ENCODE measurements at regions not wholly inside any gene's neighbourhood (a gene's known extent, or its start where the extent isn't known, plus 50 kb on each side); places are given as distances from the start of the nearest gene placed in this dataset.

DNA sequence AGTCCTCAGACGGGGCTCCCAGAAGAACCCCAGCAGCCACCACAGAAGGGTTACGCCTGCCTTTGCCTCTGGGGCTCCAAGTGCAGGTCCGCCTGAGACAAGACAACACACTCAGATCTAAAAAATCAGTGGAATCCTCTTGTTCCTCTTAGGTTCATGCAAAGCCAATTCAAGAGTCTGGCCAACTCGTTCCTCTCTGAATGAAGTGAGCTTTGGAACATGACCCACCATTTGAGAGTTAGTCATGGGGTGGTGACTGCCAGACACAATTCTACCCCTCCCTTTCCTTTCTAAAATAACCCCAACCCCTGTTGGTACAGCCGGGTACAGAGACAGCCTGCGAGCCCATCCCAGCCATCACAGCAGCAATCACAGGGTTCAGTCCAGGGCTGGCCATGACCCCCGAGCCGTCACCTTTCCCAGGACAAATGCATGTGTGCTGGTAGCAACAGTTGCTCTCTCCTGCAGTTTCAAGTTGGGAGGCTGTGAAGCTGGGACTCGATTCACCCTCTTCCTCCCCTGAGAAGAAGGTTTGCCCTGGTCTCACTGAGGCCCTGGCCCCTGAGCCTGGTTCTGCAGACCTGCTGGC lies 183.1 kb upstream of the SH3BP4 start:
- DNase-seq (ENCODE audit: low read depth in 3 of 3) = no peak

DNA sequence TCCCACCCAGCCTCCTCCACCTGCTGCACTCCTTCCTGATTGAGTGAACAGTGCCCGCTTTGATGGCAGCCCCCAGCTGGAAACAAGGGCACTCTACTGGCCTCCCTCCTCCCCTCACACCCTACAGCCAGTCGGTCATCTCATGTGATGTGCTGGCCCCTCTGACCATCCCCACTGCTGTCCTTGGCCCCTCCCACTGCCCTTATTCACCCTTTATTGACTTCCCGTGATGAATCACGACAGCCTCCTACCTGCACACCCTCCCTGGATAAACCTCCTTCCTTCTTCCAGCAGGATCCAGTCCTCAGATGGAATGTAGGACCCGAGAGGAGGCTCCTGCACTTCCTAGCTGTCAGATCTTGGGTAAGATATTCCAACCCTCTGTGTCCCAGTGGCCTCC lies 186.5 kb upstream of the SH3BP4 start:
- no peak for DNase-seq (ENCODE audit: low read depth in 3 of 3)

GRCh38 chr2:234764372-234764771 lies 187.4 kb upstream of the SH3BP4 start:
- no peak for DNase-seq (ENCODE audit: low read depth in 3 of 3)

GRCh38 chr2:234763002-234763873 lies 188.6 kb upstream of the SH3BP4 start:
- no peak for DNase-seq (ENCODE audit: low read depth in 3 of 3)

DNA sequence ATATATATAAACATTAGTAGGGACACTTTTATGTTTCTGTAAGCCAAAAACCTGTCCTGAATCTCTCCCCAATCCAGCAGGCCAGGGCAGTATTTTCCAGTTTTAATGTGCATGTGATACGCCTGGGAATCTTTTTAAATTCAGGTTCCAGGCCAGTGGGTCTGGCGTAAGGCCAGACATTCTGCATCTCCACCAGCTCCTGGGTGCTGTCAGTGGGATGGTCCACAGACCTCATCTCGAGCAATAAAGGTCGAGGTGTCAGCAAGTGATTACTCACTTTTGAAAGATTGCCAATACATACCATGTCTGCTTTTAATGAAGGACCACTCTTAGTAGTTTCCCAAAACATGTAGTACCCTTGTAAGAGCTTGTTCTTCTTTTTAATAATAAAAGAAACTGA lies 189.9 kb upstream of the SH3BP4 start:
- DNase-seq (ENCODE audit: low read depth in 3 of 3) = no peak

DNA sequence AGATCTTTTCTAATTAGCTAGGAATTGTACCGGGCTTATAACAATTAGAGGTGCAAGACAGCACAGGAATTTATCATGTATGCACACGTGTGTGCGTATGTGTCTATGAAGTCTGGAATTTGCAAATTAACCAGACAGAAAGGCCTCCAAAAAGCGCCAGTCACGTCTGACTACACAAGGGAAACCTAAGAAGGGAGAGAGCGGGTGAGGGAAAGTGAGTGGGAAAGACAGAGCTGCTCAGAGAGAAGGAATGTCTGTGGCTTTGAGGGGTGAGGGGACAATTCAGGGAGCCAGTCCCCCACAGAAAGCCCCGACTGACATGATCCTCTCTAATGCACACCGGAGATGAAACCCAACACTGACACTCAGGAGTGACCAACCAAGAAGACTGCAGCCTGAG lies 197.7 kb upstream of the SH3BP4 start:
- DNase-seq (ENCODE audit: low read depth in 3 of 3) = no peak

DNA sequence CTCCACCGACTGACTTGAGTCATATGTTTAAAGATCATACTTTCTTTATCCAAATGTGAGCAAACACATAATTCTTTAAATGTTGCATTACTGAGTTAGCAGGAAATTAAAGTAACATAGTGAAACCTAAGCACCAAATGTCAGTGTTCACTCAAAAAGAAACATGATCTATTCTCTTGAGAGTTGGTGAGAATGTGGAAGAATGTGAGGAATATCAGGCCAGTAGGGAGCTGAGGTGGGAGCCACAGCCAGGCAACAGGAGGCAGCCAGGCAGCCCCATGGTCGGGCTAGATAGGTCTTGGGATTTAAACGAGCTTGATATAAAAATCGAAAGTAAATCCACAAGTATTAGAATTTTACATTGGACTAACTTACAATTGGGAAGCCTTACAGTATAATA lies 198.1 kb upstream of the SH3BP4 start:
- no peak for DNase-seq (ENCODE audit: low read depth in 3 of 3)

DNA sequence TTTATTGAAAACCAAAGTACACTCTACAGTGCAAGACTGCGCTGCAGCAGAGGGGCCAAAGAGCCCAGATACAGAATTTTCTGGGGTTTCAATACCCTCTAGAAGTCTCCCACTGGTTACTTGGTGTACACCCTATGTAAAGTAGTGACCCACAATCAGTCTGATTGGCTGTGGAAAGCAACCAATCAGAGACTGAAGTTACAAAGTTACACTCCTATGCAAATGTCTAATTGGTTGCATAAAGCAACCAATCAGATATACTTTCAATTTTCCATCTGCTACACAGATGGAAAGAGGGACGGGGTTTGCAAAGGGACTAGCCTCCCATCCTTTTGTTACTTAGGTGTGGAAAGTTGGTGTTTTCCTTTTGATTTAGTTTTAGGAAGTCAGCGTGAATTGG lies 198.9 kb upstream of the SH3BP4 start:
- no peak for DNase-seq (ENCODE audit: low read depth in 3 of 3)

DNA sequence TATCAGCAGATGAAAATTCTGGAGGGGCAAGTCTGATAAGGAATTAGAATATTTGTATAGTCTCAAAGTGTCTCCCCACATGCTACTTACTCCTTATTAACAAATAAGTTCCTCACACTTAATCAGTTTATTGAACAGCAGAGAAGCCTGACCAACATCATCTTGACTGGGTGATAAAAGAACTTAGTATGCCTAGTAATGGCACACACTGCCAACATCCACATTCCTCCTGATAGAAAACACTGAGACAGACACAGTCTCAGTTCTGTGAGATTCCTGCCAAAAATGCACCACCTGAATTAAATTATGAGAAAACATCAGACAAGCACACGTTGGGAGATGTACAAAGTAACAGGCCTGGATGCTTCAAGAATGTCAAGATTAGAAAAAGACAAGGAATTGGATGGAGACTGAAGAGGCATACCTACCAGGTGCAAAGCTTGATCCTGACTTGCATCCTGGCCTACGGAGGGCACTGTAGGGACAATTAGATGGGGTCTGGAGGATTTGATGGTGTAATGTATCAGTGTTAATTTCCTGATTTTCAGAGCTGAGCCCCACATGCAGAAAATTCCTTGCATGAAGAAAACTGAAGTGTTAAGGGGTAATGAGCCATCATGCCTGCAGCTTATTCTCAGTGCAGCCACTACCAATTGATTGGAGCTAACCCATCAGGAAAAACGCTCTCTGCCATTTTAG lies 200.4 kb upstream of the SH3BP4 start:
- DNase-seq (ENCODE audit: low read depth in 3 of 3) = no peak

DNA sequence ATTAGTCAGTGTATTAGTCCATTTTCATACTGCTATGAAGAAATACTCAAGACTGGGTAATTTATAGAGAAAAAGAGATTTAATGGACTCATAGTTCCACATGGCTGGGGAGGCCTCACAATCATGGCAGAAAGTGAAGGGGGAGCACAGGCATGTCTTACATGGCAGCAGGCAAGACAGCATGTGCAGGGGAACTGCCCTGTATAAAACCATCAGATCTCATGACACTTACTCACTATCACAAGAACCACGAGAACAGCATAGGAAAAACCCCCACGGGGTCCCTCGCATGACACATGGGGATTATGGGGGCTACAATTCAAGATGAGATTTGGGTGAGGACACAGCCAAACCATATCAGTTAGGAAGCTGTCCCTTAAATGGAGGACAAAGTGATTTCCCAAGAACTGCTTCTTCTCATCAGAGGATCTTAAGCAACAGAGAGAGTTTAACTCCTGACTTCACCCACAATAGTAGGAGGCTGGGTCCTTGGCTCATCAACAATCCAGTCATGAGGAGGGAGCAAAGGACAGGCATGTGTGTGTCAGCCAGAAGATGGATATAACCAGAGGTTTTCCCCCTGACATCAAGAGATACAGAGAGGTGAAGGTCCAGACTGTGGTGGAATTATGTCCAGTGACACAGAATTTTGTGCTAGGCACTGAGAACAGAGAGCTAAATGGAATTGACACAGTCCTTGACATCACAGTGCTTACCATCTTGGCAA lies 203.8 kb upstream of the SH3BP4 start:
- no peak for DNase-seq (ENCODE audit: low read depth in 3 of 3)

DNA sequence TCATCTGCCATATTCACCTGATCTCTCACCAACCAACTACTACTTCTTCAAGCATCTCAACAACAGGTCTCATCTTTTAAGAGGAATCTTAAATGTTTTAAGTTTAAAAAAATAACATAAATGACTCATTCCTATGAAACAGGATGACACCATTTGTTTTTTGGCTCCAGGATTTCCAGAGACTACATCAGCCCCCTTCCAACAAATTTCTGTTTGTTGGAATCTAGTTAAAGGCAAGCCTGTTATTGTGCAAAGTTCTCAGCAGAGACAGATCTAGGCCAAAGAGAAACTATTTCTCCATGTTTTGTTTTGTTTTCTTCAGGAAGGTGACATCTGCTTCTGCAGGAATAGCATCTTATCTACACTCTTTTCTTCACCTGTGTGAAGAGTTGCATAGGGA lies 204.8 kb upstream of the SH3BP4 start:
- DNase-seq (ENCODE audit: low read depth in 3 of 3) = no peak

DNA sequence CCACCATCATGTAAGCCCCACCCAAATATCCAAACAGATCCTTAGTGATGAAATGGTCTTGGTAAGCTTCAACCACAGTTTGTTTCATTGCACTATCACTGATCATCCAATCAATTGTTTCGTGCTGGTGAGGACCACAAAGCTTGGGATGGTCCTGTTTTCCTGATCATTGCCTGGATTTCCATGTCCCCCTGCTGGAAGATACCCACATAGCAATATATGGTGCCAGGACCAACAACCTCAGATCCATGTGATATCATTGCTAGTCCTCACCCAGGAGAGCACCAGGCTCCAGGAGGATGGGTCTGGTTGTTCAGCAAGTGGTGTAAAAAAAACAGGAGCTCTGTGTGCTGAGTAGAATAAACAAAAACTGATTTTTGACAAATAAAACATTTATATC lies 206.5 kb upstream of the SH3BP4 start:
- no peak for DNase-seq (ENCODE audit: low read depth in 3 of 3)

DNA sequence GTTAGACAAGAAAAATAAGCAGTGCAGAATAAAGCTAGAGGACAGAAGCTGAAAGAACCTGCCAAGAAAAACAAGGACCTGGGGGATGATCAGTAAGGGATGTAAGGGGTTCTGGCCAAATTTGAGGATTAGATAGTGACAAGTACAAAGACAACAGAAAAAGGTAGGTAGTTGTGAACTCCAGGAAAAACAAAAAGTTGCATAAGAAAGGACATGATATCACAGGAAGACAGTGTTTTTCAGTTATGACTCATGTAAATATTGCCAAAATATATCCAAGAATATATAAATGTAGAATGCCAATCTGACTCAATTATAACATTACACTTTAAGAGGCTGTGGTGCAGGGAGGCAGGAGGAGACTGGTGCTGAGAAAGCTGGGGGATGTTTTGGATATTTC lies 209.8 kb upstream of the SH3BP4 start:
- no peak for DNase-seq (ENCODE audit: low read depth in 3 of 3)

GRCh38 chr2:234739061-234739460 lies 212.8 kb upstream of the SH3BP4 start:
- no peak for DNase-seq (ENCODE audit: low read depth in 3 of 3)

DNA sequence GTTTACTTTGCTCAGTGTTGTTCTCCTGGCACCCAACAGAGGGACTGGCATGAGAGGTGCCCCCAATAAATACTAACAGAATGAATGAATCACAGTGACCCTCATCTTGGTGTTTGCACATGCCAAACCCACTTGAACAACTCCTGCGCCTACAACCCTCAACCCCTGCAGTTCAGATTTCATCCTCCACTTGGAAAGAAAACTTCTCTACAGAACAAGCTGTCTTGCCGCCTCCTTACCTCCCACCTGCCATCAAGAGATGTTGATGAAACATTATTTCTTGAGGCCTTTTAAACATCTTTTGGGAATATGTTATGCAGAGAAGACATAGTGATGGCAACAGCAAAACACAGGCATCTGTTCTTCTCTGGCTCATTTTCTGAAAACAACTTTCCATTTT lies 216.0 kb upstream of the SH3BP4 start:
- DNase-seq (ENCODE audit: low read depth in 3 of 3) = no peak

DNA sequence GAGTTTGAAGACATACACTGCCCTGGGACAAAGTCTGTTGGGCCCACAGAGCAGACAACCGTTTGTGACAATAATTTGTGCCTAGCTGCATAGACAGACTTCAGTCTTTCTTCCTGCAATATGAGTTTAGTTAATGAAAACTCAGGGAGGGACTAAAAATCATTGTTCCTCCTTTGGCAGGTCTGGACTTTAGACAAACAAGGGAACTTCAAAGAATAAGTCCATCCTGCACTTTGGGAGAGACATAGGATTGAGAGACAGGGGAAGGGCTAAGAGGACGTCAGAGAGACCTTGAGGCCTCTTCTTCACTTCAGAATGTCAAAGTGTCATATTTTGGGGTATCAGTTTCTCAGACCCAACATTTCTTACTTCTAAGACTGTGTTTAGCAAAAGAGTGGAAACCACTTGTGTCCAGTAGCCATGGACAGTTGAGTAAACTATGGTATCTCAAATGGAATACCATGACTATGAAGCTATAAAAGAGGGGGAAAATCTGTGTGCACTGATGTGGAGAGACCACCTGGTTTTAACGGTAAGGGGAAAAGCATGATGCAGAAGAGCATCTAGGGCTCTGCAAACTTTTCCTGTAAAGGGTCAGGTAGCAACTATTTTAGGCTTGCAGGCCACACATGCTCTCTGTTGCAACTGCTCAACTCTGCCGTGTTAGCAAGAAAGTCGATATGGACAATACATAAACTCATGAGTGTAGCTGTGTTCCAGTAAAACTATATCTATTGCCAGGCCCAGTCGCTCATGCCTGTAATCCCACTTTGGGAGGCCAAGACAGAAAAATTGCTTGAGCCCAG lies 217.8 kb upstream of the SH3BP4 start:
- DNase-seq (ENCODE audit: low read depth in 3 of 3) = no peak

DNA sequence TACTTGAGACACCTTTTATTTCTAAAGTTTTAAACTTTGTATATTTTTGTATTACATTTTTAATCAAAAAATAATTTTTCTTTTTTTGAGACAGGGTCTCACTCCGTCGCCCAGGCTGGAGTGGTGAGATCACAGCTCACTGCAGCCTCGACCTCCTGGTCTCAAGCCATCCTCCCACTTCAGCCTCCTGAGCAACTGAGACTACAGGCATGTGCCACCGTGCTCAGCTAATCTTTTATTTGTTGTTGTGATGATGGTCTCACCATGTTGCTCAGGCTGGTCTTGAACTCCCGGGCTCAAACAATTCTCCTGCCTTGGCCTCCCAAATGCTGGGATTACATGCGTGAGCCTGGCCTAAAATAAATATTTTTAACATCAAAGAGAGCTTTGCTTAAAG lies 218.7 kb upstream of the SH3BP4 start:
- DNase-seq (ENCODE audit: low read depth in 3 of 3) = no peak

GRCh38 chr2:234732404-234733092 lies 219.3 kb upstream of the SH3BP4 start:
- DNase-seq (ENCODE audit: low read depth in 3 of 3) = no peak

- no peak for DNase-seq (ENCODE audit: low read depth in 3 of 3)
Observed at GRCh38 chr2:234731236-234731635, 220.6 kb upstream of the SH3BP4 start.

DNA sequence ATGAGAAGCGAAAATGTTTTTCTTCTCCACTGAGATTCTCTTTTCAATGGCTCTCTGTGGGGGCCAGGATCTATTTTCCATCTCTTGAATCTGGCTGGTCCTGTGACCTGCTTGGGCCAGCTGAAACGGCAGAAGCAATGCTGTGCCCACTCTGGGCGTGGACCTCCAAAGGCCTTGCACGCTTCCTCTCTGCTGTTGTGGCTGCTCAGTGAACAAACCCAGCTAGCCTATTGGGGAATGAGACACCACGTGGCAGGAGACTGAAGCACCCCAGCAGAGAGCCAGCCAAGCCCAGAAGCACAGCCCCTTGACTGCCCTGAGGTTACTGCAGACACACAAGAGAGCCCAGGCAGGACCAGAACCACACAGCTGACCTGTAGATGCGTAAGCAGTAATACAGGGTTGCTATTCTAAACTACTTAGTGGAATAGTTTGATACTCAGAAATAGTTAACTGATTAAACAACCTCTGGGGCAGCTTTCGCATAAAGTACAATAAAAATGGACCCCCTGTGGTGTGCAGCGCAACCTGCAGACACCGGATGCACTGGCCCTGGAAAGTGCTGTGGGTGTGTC lies 221.7 kb upstream of the SH3BP4 start:
- DNase-seq (ENCODE audit: low read depth in 3 of 3) = no peak

Data from stimulated activated CD4-positive, alpha-beta T cell treated with anti-CD3 and anti-CD28 coated beads, TNF-alpha, amount 100 ng/mL, for 48 hours (primary cell).